ENCODE measurements at regions not wholly inside any gene's neighbourhood (a gene's known extent, or its start where the extent isn't known, plus 50 kb on each side); places are given as distances from the start of the nearest gene placed in this dataset.
A peak's percentile ranks its signal among the peaks of the same experiment; 100 is the strongest.
"Not testable (repeated sequence)": the region's sequence is repeated elsewhere in the genome, so short reads cannot be mapped to it uniquely, and the experiment has no call there.

DNA sequence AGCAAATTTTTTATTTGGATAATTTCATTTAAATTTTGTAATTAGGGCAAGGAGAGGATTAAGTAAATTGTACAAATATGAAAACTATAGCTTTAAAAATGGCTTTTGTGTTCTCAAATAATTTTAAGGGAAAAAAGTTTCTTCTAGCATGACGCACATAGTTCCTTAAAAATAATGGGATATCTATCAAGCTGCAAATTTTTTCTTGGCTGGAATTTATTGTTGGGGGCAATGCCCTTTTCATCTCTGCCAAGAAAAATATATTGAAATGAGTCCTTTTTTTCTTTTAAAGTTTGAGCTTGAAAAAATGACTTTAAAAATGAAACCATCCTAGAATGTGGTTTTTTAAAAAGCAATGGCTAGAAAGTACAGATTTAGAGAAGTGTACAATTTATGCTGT, 154.4 kb upstream of the UGT8 start:
- Histone ChIP-seq H3K4me3 (no peak overlapping the region), H3K9me3 (no peaks in the 10 kb centered on the region), H3K4me1 (ENCODE audit: low read depth) (no peaks in the 10 kb centered on the region), H3K36me3 (ENCODE audit: low read depth) (no peaks in the 10 kb centered on the region)
- no peak for ATAC-seq
- no peak for DNase-seq
- intact Hi-C loops (cut with DNase I, micrococcal nuclease) = no loop called here
- TF ChIP-seq, protein P1, sequence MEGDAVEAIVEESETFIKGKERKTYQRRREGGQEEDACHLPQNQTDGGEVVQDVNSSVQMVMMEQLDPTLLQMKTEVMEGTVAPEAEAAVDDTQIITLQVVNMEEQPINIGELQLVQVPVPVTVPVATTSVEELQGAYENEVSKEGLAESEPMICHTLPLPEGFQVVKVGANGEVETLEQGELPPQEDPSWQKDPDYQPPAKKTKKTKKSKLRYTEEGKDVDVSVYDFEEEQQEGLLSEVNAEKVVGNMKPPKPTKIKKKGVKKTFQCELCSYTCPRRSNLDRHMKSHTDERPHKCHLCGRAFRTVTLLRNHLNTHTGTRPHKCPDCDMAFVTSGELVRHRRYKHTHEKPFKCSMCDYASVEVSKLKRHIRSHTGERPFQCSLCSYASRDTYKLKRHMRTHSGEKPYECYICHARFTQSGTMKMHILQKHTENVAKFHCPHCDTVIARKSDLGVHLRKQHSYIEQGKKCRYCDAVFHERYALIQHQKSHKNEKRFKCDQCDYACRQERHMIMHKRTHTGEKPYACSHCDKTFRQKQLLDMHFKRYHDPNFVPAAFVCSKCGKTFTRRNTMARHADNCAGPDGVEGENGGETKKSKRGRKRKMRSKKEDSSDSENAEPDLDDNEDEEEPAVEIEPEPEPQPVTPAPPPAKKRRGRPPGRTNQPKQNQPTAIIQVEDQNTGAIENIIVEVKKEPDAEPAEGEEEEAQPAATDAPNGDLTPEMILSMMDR (IDR thresholded peaks at IDR 0.05) = no peak

DNA sequence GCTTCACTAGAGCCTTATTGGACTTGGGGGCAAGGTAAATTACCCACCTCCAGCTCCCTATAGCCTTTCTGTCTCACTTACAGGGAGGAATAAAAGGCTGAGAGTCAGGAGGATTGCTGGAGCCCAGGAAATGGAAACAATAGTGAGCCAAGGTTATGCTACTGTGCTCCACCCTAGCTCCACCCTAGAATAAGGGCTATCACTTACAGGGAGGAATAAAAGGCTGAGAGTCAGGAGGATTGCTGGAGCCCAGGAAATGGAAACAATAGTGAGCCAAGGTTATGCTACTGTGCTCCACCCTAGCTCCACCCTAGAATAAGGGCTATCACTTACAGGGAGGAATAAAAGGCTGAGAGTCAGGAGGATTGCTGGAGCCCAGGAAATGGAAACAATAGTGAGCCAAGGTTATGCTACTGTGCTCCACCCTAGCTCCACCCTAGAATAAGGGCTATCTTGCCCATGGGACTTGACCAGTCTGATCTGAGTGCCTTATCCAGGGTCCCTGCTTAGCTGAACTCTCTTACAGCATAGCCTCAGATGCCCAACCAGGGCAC, 150.6 kb upstream of the UGT8 start:
- peak; percentile 89 for ATAC-seq
- peak in 1 of 3 donors; percentile 40 for DNase-seq
- H3K4me1 ChIP-seq (ENCODE audit: low read depth); H3K36me3 ChIP-seq (ENCODE audit: low read depth); intact Hi-C loops (cut with DNase I, micrococcal nuclease); H3K4me3 ChIP-seq; H3K9me3 ChIP-seq: not testable (repeated sequence)

DNA sequence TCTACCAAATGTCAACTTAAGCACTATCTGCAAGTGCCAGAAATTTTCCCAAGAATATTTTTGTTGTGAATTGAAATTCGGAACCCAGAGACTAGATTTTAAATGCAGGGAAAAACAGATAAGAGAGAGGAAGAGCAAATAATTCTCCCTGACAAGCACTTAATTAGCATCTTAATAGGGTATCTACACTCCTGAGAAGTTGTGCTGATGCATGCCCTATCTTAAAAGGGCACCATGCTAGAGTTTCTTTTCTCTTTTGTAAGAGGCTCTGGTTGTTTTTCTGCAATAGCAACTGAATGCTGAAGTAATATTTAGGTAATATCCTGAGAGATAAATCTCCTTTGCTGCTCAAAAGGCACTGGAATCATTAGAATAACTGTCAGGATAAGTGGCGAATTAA, 139.9 kb upstream of the UGT8 start:
- intact Hi-C loops (cut with DNase I, micrococcal nuclease) = no loop called here
- TF ChIP-seq, protein P1 (IDR thresholded peaks at IDR 0.05) = no peak
- no peak overlapping the region for H3K4me3 ChIP-seq
- DNase-seq (no peak), ATAC-seq (no peak)
- H3K36me3 ChIP-seq (ENCODE audit: low read depth) = no peaks in the 10 kb centered on the region
- no peaks in the 10 kb centered on the region for H3K4me1 ChIP-seq (ENCODE audit: low read depth)
- H3K9me3 ChIP-seq = no peaks in the 10 kb centered on the region

DNA sequence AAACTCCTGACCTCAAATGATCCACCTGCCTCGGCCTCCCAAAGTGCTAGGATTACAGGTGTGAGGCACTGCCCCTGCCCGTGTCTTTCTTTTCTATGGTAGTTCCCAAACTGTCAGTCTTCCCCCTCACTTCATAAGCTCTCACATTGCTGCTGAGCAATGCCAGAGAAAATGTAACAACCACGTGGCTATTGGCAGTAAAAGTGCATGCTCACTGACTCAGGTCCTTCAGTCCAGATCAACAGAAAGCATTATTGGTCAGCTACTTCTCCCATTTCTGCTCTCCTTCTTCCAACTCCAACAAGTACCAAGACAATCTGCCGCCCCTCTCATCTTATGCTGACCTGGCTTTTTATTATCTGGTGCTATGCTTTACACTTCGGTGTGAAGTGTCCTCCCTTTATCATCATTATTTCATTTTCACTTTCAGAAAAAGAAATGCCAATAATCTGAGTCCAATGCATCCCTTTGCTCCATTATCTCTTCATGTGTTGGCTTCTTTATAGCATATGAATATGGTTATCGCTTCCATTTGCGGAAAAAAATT, 133.8 kb upstream of the UGT8 start:
- TF ChIP-seq, protein P1 (IDR thresholded peaks at IDR 0.05) = no peak
- Histone ChIP-seq H3K9me3 (no peaks in the 10 kb centered on the region), H3K4me3 (no peak overlapping the region), H3K36me3 (ENCODE audit: low read depth) (no peaks in the 10 kb centered on the region), H3K4me1 (ENCODE audit: low read depth) (no peaks in the 10 kb centered on the region)
- ATAC-seq (no peak), DNase-seq (no peak)
- intact Hi-C loops (cut with DNase I, micrococcal nuclease) = no loop called here

DNA sequence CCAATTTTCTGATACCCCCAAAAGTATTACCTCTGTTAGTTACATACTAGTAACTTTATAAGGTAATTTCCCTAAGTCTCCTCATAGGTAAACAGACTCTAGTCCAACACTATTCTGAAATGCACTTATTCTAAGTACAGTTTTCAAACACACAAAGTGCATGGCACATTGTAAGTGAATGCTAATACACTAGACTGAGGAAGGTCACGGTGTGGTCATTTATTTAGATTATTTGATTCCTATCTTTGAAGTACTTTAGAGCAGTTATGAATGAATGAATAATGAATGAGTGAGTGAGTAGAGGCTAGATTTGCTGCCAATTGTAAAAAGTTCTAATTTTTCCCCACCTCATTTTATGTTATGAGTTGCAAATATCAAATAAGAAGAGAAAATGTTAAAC, 132.8 kb upstream of the UGT8 start:
- intact Hi-C loops (cut with DNase I, micrococcal nuclease) = no loop called here
- H3K4me1 ChIP-seq (ENCODE audit: low read depth) = no peaks in the 10 kb centered on the region
- H3K9me3 ChIP-seq = no peaks in the 10 kb centered on the region
- TF ChIP-seq, protein P1 (IDR thresholded peaks at IDR 0.05) = no peak
- DNase-seq (no peak), ATAC-seq (no peak)
- H3K36me3 ChIP-seq (ENCODE audit: low read depth) = no peaks in the 10 kb centered on the region
- H3K4me3 ChIP-seq = no peak overlapping the region

DNA sequence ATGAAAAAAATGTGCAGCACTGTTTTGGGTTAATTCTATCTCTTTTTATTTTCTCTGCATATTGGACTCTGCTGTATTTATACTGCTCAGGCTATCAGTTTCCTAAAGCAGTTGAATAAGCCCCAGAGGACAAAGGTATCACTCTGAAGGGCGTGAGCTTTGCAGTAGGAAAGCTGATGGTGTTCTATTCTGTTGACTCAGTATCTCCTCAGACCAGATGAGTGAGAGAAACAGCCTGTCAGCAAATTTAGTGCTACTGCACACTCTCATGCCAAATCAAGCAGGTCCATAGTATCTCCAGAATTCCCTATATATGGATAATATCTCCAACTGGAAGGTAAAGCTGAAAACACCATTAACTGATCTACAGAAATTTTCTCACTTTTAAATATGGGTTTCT, 132.3 kb upstream of the UGT8 start:
- no peaks in the 10 kb centered on the region for H3K36me3 ChIP-seq (ENCODE audit: low read depth)
- TF ChIP-seq, protein P1 (IDR thresholded peaks at IDR 0.05) = no peak
- peak; percentile 41 for ATAC-seq
- DNase-seq = no peak
- intact Hi-C loops (cut with DNase I, micrococcal nuclease) = no loop called here
- H3K9me3 ChIP-seq = no peaks in the 10 kb centered on the region
- no peak overlapping the region for H3K4me3 ChIP-seq
- H3K4me1 ChIP-seq (ENCODE audit: low read depth) = no peaks in the 10 kb centered on the region
